ENCODE measurements at regions not wholly inside any gene's neighbourhood (a gene's known extent, or its start where the extent isn't known, plus 50 kb on each side); places are given as distances from the start of the nearest gene placed in this dataset.

DNA sequence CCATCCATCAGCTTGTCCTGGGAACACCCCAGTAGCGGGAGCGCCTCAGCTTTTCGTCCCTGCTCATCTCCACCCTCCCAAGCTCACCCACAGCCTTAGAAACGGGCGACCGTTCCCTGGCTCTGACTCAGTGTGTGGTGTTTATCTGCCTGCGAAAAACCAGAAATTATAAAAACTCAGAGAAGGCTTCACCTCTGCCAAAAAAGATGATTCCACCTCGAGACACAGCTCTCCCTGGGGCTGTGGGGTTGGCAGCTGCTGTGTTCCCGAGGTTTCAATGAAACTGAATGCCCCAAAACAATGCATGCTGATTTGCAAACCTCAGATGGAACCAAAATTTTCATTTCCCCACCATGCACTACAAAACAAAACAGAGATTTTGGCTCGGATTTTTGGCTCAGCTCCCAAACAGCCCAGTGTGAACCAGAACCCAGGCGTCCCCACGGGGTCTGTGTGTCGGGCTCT lies 62.4 kb upstream of the MED9 start:
- BruUV-seq (replicated peaks): no TSS peak
- Histone ChIP-seq H3K36me3 (ENCODE audit: control insufficient read depth, insufficient read depth, low read length) (no peaks in the 10 kb centered on the region), H4K20me1 (replicated peaks; ENCODE audit: control insufficient read depth, insufficient read depth, low read length) (no peaks in the 10 kb centered on the region), H3K9me3 (replicated peaks; ENCODE audit: control insufficient read depth, insufficient read depth, low read depth, low read length) (no peaks in the 10 kb centered on the region), H3K9ac (ENCODE audit: insufficient read depth in 1 of 2, low read depth in 2 of 2, low read length in 2 of 2) (no peak overlapping the region), H3K9me1 (ENCODE audit: control insufficient read depth, insufficient read depth, low read length) (no peaks in the 10 kb centered on the region), H3K4me1 (replicated peaks in 1 of 2; ENCODE audit: control insufficient read depth in 2 of 2, insufficient read depth in 2 of 2, low read length in 2 of 2) (peaks cover 14 to 35% of the 10 kb centered on the region in 2 experiments; a peak in 4 of 5 replicates), H3K27ac (ENCODE audit: extremely low read depth, low read depth, low read length) (no peak overlapping the region), H2AFZ (ENCODE audit: low read depth, low read length) (peak overlapping the region; percentile 43; the same call in 1 of the 2 replicates), H3K4me3 (no peak overlapping the region), H3K79me2 (ENCODE audit: control insufficient read depth, insufficient read depth, low read length) (no peaks in the 10 kb centered on the region), H3K4me2 (ENCODE audit: insufficient read depth, low read length) (no peak overlapping the region; the same call in 1 of the 2 replicates), H3K27me3 (ENCODE audit: control insufficient read depth in 2 of 2, insufficient read depth in 2 of 2, low read length in 2 of 2) (peaks cover 0 to 19% of the 10 kb centered on the region in 2 experiments; a peak in 2 of 5 replicates)
- TF ChIP-seq TCFL5 (CRISPR knock-in tag; conservative IDR thresholded peaks at IDR 0.05) (no peak), DACH1 (IDR thresholded peaks at IDR 0.05; ENCODE audit: partially characterized antibody) (no peak), HDAC3 (IDR thresholded peaks at IDR 0.05; ENCODE audit: borderline replicate concordance, partially characterized antibody) (no peak), POLR2AphosphoS5 (IDR thresholded peaks at IDR 0.05; ENCODE audit: control insufficient read depth, insufficient read depth, low read depth, low read length) (no peak), CBX5 (IDR thresholded peaks at IDR 0.05; ENCODE audit: borderline replicate concordance, low read depth) (no peak), MAFG (tag; conservative IDR thresholded peaks at IDR 0.05) (no peak), ZNF134 (CRISPR knock-in tag; conservative IDR thresholded peaks at IDR 0.05) (no peak), GTF2E2 (tag; IDR thresholded peaks at IDR 0.05) (no peak), ZZZ3 (IDR thresholded peaks at IDR 0.05) (no peak), L3MBTL2 (IDR thresholded peaks at IDR 0.05) (no peak), CTBP1 (IDR thresholded peaks at IDR 0.05; ENCODE audit: borderline replicate concordance) (no peak), SMARCC2 (IDR thresholded peaks at IDR 0.05; ENCODE audit: low read depth) (no peak)
- TF ChIP-seq, protein P1, sequence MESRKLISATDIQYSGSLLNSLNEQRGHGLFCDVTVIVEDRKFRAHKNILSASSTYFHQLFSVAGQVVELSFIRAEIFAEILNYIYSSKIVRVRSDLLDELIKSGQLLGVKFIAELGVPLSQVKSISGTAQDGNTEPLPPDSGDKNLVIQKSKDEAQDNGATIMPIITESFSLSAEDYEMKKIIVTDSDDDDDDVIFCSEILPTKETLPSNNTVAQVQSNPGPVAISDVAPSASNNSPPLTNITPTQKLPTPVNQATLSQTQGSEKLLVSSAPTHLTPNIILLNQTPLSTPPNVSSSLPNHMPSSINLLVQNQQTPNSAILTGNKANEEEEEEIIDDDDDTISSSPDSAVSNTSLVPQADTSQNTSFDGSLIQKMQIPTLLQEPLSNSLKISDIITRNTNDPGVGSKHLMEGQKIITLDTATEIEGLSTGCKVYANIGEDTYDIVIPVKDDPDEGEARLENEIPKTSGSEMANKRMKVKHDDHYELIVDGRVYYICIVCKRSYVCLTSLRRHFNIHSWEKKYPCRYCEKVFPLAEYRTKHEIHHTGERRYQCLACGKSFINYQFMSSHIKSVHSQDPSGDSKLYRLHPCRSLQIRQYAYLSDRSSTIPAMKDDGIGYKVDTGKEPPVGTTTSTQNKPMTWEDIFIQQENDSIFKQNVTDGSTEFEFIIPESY (CRISPR knock-in tag; IDR thresholded peaks at IDR 0.05): no peak
- TF ChIP-seq, protein P2, sequence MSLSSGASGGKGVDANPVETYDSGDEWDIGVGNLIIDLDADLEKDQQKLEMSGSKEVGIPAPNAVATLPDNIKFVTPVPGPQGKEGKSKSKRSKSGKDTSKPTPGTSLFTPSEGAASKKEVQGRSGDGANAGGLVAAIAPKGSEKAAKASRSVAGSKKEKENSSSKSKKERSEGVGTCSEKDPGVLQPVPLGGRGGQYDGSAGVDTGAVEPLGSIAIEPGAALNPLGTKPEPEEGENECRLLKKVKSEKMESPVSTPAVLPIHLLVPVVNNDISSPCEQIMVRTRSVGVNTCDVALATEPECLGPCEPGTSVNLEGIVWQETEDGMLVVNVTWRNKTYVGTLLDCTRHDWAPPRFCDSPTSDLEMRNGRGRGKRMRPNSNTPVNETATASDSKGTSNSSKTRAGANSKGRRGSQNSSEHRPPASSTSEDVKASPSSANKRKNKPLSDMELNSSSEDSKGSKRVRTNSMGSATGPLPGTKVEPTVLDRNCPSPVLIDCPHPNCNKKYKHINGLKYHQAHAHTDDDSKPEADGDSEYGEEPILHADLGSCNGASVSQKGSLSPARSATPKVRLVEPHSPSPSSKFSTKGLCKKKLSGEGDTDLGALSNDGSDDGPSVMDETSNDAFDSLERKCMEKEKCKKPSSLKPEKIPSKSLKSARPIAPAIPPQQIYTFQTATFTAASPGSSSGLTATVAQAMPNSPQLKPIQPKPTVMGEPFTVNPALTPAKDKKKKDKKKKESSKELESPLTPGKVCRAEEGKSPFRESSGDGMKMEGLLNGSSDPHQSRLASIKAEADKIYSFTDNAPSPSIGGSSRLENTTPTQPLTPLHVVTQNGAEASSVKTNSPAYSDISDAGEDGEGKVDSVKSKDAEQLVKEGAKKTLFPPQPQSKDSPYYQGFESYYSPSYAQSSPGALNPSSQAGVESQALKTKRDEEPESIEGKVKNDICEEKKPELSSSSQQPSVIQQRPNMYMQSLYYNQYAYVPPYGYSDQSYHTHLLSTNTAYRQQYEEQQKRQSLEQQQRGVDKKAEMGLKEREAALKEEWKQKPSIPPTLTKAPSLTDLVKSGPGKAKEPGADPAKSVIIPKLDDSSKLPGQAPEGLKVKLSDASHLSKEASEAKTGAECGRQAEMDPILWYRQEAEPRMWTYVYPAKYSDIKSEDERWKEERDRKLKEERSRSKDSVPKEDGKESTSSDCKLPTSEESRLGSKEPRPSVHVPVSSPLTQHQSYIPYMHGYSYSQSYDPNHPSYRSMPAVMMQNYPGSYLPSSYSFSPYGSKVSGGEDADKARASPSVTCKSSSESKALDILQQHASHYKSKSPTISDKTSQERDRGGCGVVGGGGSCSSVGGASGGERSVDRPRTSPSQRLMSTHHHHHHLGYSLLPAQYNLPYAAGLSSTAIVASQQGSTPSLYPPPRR (CRISPR knock-in tag; IDR thresholded peaks at IDR 0.05; ENCODE audit: borderline replicate concordance): no peak
- POLR2A ChIA-PET: no interaction called here
- ATAC-seq: no peak
- intact Hi-C loops (cut with micrococcal nuclease) (no loop called here), in situ Hi-C loops (cut with MboI) (no loop called here)
- no peak for DNase-seq (ENCODE audit: extremely low read depth in 1 of 4, low spot score in 3 of 4)
- no peak for FAIRE-seq
- WGBS (ENCODE audit: insufficient coverage, low coverage, missing lambda C conversion rate): 32% methylated on average over 13 of the region's 13 CpGs
- CTCF ChIA-PET (ENCODE audit: low intra/inter-chr PET ratio): no interaction called here
